CD4-positive, alpha-beta T cell treated with Interferon alpha-2 for 1 hour (primary cell): ENCODE measurements at regions not wholly inside any gene's neighbourhood (a gene's known extent, or its start where the extent isn't known, plus 50 kb on each side); places are given as distances from the start of the nearest gene placed in this dataset.
"Not testable (repeated sequence)": the region's sequence is repeated elsewhere in the genome, so short reads cannot be mapped to it uniquely, and the experiment has no call there.

Experiments
- DNase-seq, 2 donors: peaks; one replicate each; pipeline ENCODE4 v3.0.0-alpha.2; 2020 to 2022

GRCh38 chr3:194030372-194030771, 105.6 kb upstream of the HES1 start:
- DNase-seq: no peak

DNA sequence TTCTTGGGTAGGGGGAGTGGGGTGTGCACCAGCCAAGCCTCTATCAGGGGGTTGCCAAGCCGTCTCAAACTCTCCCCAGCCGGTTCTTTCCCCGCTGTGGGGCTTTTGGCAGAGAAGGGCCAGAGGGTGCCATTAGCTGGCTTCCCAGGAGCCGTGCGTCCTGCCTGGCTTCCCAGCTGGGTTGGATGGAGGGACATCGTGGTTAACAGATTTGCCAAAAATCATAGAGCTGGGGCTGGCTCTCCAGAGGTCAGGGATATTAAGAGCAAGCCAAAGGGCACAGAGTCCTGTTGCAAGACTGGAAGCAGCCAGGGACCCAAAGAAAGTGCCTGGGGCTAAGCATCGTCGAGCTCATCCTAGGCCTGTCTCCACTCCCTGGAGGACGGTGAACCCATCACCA, 104.6 kb upstream of the HES1 start:
- no peak for DNase-seq

- DNase-seq: no peak
These were observed 103.9 kb upstream of the HES1 start for GRCh38 chr3:194031867-194032635.

DNA sequence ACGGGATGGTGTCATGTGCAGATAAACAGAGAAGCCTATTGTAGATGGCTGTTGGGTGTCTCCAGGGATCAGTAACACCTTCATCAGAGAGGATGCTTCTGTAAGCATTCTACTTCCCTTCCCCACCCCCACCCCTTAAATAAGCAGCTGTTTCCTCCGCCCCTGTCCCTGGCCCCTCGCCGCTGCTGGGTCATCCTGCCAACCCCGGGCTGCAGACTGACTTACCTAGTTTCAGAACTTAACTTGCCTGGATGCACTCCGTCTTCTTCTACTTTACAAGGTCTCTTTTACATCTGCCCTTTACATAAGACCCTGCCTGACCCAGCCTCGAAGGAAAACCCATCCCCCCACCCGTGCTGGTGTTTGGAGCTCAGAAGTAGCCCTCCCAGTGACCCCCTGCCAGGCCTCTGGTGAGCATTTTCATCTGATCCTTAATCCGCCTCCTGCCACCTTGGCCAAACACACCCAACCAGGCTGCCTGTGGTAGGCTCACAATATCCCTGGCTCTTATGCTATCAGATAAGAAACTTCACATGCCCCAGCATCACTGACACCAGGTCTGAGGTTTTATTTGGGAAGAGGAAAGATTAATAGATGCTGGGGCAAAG, 103.0 kb upstream of the HES1 start:
- peak in 1 of 2 donors; percentile 33 for DNase-seq

DNA sequence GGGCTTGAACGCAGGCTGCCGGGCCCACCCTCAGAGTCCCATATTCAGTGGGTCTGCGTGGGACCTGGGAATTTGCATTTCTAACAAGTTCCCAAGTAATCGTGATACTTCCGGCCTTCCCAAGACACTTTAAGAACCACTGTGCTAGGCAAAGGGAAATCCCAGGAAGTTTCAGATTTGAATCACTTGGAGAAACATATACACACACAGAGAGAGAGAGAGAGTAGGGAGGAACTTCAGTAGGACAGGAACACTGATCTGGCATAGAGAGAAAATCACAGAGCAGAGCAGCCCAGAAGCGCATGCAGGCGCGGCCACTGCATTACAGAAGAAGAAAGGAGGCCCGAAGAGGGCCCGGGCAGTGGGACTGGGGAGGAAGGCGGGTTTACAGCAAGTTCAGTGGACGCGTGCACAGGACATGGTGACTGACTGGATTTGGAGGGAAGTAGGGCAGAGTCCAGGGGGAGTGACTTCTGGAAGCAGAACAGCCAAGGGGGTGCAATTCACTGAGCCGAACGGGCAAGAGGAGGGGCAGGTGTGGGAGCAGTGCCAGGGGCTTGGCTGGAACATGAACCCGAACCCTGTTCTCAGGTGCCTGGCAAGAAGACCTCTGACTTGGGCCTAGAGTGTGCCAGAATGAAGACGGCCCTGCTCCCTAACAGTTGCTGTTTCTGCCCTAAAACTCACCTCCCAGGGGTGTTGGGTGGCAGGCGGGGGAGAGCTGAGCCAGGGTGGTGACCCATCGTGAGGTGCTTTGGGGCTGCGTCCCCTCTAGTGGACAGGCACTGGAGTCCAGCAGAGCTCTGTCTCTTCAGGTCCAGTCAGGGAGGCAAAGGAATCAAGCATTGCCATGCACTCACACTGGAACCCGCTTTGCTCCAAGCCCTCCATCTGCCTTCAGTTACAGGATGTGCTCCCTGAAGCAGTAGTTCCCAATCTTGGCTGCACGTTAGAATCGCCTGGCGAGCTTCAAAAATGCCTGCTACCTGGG, 101.3 kb upstream of the HES1 start:
- DNase-seq: no peak

GRCh38 chr3:194035406-194036138, 100.4 kb upstream of the HES1 start:
- no peak for DNase-seq

DNA sequence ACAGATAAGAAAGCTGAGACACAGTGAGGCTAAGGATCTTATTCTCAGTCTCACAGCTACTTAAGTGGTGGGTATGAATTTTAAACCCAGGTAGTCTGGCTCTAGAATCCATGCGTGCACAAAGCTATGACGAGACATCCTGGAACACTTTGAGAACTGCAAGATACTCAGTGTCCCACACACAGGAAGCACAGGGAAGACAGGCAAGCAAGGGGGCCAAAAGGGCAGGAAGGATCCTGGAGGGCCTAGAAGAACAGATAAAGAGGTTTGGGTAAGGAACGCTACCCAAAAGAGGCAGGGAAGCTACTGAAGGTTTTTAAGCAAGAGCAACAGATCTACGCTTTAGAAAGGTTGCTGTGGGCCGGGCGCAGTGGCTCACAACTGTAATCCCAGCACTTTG, 99.1 kb upstream of the HES1 start:
- DNase-seq: no peak

DNA sequence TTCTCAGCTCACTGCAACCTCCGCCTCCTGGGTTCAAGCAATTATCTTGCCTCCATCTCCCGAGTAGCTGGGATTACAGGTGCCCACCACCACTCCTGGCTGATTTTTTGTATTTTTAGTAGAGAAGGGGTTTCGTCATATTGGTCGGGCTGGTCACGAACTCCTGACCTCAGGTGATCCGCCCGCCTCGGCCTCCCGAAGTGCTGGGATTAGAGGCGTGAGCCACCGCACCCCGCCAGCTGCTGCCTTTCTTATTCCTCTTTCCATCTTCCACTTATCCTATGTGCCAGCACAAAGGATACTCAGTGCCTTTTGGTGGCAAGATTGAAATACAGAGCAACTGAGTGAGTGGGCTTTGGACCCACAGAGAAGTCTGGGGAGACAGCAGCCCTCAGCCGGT, 97.6 kb upstream of the HES1 start:
- DNase-seq: not testable (repeated sequence)

GRCh38 chr3:194038960-194039359, 97.0 kb upstream of the HES1 start:
- no peak for DNase-seq

DNA sequence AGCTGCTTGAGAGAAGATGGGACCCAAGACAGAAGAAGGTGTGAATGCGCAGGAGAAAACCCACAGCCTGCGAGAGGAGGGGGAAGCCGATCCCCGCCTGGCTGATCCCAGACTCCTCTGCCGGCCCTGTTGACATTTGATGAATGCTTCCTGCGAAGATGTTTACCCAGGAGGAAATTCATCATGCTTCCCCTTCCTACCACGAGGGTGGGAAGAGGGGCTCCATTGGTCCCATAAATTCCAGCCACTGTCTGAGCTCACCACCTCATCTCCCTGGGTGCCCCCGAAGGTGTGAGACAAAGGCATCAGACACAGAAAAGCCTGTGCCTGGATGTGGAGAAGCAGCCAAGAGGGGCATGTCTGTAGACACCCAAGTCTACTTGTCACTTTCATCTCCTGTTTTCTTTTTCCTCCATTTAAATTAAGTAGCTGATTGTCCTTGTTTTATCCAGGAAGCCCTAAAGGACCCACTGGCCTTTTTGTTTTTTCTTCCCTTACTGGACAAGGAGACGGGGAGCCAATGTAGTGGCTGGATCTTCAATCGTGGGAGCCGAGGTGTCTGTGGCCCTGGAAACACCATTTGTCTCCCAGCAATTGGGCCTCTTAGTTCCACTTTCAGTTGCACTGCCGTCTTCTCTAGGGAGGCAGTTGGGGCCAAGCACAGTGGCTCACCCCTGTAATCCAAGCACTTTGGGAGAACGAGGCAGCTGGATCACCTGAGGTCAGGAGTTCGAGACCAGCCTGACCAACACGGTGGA, 95.3 kb upstream of the HES1 start:
- DNase-seq: no peak

DNA sequence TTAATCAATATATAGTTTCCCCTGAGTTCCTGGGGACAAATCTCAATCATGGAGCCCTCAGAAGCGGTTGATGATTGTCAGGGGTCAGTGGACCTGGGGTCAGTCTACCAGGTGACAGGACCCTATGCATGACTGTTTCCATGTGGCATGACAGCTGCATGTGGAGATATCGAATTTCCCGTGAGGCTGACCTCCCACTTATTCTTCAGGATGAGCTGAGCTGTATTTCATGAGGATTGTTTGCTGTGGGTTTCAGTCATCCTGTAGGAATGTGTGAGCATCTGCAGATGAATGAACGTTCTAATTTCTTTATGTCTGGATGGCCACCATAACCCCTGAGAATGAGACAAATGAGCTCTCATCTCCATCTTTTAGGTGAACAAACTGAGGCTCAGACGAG, 93.0 kb upstream of the HES1 start:
- DNase-seq: no peak

GRCh38 chr3:194043516-194043915, 92.4 kb upstream of the HES1 start:
- DNase-seq: no peak

GRCh38 chr3:194045289-194045688, 90.7 kb upstream of the HES1 start:
- DNase-seq: no peak

- DNase-seq: no peak
These were observed 90.0 kb upstream of the HES1 start for GRCh38 chr3:194045919-194046318.

GRCh38 chr3:194046531-194046930, 89.4 kb upstream of the HES1 start:
- DNase-seq: no peak

- DNase-seq: peak in 1 of 2 donors; percentile 9
These were observed 88.8 kb upstream of the HES1 start for GRCh38 chr3:194046995-194047645.

DNA sequence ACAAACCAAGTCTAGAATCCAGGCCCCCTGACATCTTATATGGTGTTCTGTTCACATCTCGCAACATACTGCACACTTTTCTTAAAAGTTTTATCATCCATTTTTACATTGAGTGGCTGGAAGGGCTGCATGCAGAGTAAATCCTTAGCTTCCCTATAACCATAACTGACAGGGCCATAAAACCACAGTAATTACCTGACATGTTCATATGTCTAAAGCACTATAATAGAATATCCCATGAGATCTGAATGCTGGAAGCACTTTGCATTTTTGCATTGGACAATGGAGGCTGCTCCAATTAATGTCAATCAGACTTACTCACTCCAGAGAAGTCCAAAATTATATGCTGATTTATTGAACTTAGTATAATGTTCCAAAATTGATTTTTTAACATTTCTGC, 86.6 kb upstream of the HES1 start:
- DNase-seq: no peak

- no peak for DNase-seq
These were observed 85.1 kb upstream of the HES1 start for GRCh38 chr3:194050782-194051320.

DNA sequence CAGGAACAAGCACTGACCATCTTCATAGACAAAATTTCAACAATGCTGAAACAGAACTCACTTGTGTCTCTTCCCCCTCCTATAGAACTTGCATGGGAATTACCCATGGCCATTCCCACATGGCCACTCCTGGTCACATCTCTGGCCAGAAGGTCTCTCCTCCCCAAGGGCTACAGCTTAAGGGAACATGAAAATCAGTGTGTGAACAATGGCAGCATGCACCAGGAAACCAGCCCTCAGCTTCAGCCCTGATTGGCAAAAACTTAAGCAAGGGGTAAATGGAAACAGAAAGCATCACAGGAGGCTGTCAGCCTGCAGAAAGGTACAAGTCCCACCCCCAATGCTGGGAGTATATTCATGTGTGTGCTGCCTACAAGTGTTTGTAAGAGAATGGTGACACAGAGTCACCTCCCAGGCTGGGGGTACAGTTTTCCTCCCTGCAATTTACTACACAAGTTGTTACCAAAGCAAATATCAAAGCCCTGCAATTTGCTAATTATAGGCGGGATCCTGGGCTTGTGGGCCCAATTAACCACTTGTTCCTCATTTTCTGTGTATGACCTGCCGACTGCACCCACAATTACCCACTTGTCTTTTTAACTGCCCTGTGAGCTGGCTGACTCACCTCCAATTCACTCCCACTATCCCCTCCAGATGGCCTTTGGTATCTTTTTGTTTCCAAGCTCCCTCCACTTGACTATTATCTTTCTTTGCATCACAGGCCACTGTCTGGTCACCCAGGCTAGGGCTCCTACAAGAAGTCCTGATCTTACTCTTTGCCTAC, 84.4 kb upstream of the HES1 start:
- DNase-seq: no peak

GRCh38 chr3:194053136-194053535, 82.8 kb upstream of the HES1 start:
- no peak for DNase-seq
